IPS-NIHi11 (cell line): ENCODE measurements at regions not wholly inside any gene's neighbourhood (a gene's known extent, or its start where the extent isn't known, plus 50 kb on each side); places are given as distances from the start of the nearest gene placed in this dataset.

ENCODE experiments used
- DNase-seq: peaks from one replicate; pipeline ENCODE4 v3.0.0; 2012; ENCODE audit warnings: mixed read lengths, low spot score

GRCh38 chr7:153835712-153836265, 216.4 kb upstream of the DPP6 start:
- no peak for DNase-seq

GRCh38 chr7:153838591-153838990, 213.6 kb upstream of the DPP6 start:
- no peak for DNase-seq

GRCh38 chr7:153840861-153841260, 211.3 kb upstream of the DPP6 start:
- no peak for DNase-seq

- no peak for DNase-seq
These were observed 204.4 kb upstream of the DPP6 start for GRCh38 chr7:153847828-153848227.

- DNase-seq, result no peak
These were observed 199.9 kb upstream of the DPP6 start for GRCh38 chr7:153852261-153852660.

- DNase-seq, result no peak
These were observed 193.8 kb upstream of the DPP6 start for GRCh38 chr7:153858355-153858754.

GRCh38 chr7:153859239-153859638, 193.0 kb upstream of the DPP6 start:
- no peak for DNase-seq

- peak; percentile 49 for DNase-seq
These were observed 165.4 kb upstream of the DPP6 start for GRCh38 chr7:153886506-153887441.

GRCh38 chr7:153887749-153888569, 164.2 kb upstream of the DPP6 start:
- DNase-seq, result peak; percentile 11

- DNase-seq, result no peak
These were observed 160.2 kb upstream of the DPP6 start for GRCh38 chr7:153891990-153892389.

- no peak for DNase-seq
These were observed 149.3 kb upstream of the DPP6 start for GRCh38 chr7:153902862-153903261.

- no peak for DNase-seq
These were observed 140.0 kb upstream of the DPP6 start for GRCh38 chr7:153912211-153912610.

GRCh38 chr7:153920126-153920525, 132.1 kb upstream of the DPP6 start:
- no peak for DNase-seq

GRCh38 chr7:153920897-153921296, 131.3 kb upstream of the DPP6 start:
- no peak for DNase-seq

GRCh38 chr7:153921408-153921807, 130.8 kb upstream of the DPP6 start:
- DNase-seq, result no peak

GRCh38 chr7:153930696-153931095, 121.5 kb upstream of the DPP6 start:
- no peak for DNase-seq

GRCh38 chr7:153934048-153934447, 118.2 kb upstream of the DPP6 start:
- DNase-seq, result no peak

- no peak for DNase-seq
These were observed 117.6 kb upstream of the DPP6 start for GRCh38 chr7:153934629-153935028.

GRCh38 chr7:153935095-153935494, 117.1 kb upstream of the DPP6 start:
- no peak for DNase-seq

- DNase-seq, result no peak
These were observed 113.7 kb upstream of the DPP6 start for GRCh38 chr7:153938451-153938850.

GRCh38 chr7:153939177-153939576, 113.0 kb upstream of the DPP6 start:
- DNase-seq, result no peak

GRCh38 chr7:153939654-153940053, 112.5 kb upstream of the DPP6 start:
- DNase-seq, result no peak

- no peak for DNase-seq
These were observed 111.1 kb upstream of the DPP6 start for GRCh38 chr7:153941061-153941460.
